Liver (tissue), 7 donors: ENCODE measurements at regions not wholly inside any gene's neighbourhood (a gene's known extent, or its start where the extent isn't known, plus 50 kb on each side); places are given as distances from the start of the nearest gene placed in this dataset.

ENCODE experiments used
- DNase-seq: peaks from one replicate; pipeline ENCODE4 v3.0.0-alpha.2; 2017; ENCODE audit warnings: low spot score
- H3K27ac ChIP-seq, 2 donors: one replicate each; pipeline ENCODE4 v1.7.0; 2013; ENCODE audit warnings: inconsistent platforms in 2 of 2, low read length in 2 of 2, control low read depth in 1 of 2, low read depth in 1 of 2, mild to moderate bottlenecking in 1 of 2
- H3K27me3 ChIP-seq, 4 donors: one replicate each; pipeline versions ENCODE4 v1.6.1 to v1.7.0; 2013; ENCODE audit warnings: low read length in 3 of 4, inconsistent platforms in 1 of 4, mild to moderate bottlenecking in 1 of 4, moderate library complexity in 1 of 4; ENCODE audit not compliant: control insufficient read depth in 4 of 4, insufficient read depth in 4 of 4
- H3K36me3 ChIP-seq, 4 donors: one replicate each; pipeline versions ENCODE4 v1.6.1 to v1.7.0; 2013; ENCODE audit warnings: low read length in 3 of 4, mild to moderate bottlenecking in 3 of 4, low read depth in 1 of 4, moderate library complexity in 1 of 4; ENCODE audit not compliant: control insufficient read depth in 4 of 4, insufficient read depth in 3 of 4
- H3K4me1 ChIP-seq, 4 donors: one replicate each; pipeline versions ENCODE4 v1.6.1 to v1.7.0; 2013; ENCODE audit warnings: low read length in 3 of 4, mild to moderate bottlenecking in 3 of 4, moderate library complexity in 1 of 4; ENCODE audit not compliant: control insufficient read depth in 4 of 4, insufficient read depth in 4 of 4
- H3K4me3 ChIP-seq, 3 donors: one replicate each; pipeline versions ENCODE4 v1.6.1 to v1.7.0; 2013; ENCODE audit warnings: low read length in 3 of 3, control low read depth in 1 of 3, low read depth in 1 of 3, mild to moderate bottlenecking in 1 of 3
- H3K9ac ChIP-seq, 2 donors: one replicate each; pipeline ENCODE4 v1.7.0; 2013; ENCODE audit warnings: low read length in 2 of 2, mild to moderate bottlenecking in 2 of 2, moderate library complexity in 2 of 2, control low read depth in 1 of 2, low read depth in 1 of 2
- H3K9me3 ChIP-seq, 4 donors: one replicate each; pipeline versions ENCODE4 v1.6.1 to v1.7.0; 2013; ENCODE audit warnings: low read length in 3 of 4; ENCODE audit not compliant: control insufficient read depth in 4 of 4
- FOXA1 ChIP-seq: IDR thresholded peaks from 2 replicates; pipeline ENCODE4 v1.6.1; 2016; ENCODE audit warnings: antibody characterized with exemption
- FOXA2 ChIP-seq: IDR thresholded peaks from 2 replicates; pipeline ENCODE4 v1.6.1; 2016; ENCODE audit warnings: antibody characterized with exemption
- HNF4A ChIP-seq, 2 donors: conservative IDR thresholded peaks; 2 replicates each; pipeline ENCODE4 v1.6.1; 2016; ENCODE audit warnings: antibody characterized with exemption in 2 of 2, mild to moderate bottlenecking in 2 of 2
- HNF4G ChIP-seq: IDR thresholded peaks from 2 replicates; pipeline ENCODE4 v1.6.1; 2016; ENCODE audit warnings: antibody characterized with exemption
- JUND ChIP-seq, 2 donors: IDR thresholded peaks; 2 replicates each; pipeline ENCODE4 v1.6.1; 2016; ENCODE audit warnings: antibody characterized with exemption in 2 of 2
- MAX ChIP-seq: IDR thresholded peaks from 2 replicates; pipeline ENCODE4 v1.6.1; 2016; ENCODE audit warnings: antibody characterized with exemption
- RAD21 ChIP-seq, 2 donors: IDR thresholded peaks; 2 replicates each; pipeline ENCODE4 v1.6.1; 2016; ENCODE audit warnings: antibody characterized with exemption in 2 of 2, mild to moderate bottlenecking in 2 of 2
- REST ChIP-seq: IDR thresholded peaks from 2 replicates; pipeline ENCODE4 v1.6.1; 2016; ENCODE audit warnings: antibody characterized with exemption, mild to moderate bottlenecking
- RXRA ChIP-seq, 2 donors: IDR thresholded peaks; 2 replicates each; pipeline ENCODE4 v1.6.1; 2017 to 2018; ENCODE audit warnings: antibody characterized with exemption in 2 of 2, mild to moderate bottlenecking in 1 of 2
- SP1 ChIP-seq: IDR thresholded peaks from 2 replicates; pipeline ENCODE4 v1.6.1; 2018; ENCODE audit warnings: antibody characterized with exemption, mild to moderate bottlenecking
- YY1 ChIP-seq: IDR thresholded peaks from 2 replicates; pipeline ENCODE4 v1.6.1; 2016; ENCODE audit warnings: antibody characterized with exemption, mild to moderate bottlenecking
- ZBTB33 ChIP-seq: IDR thresholded peaks from 2 replicates; pipeline ENCODE4 v1.6.1; 2016; ENCODE audit warnings: antibody characterized with exemption
- WGBS: extraction: QIAGEN DNeasy Blood & Tissue Kit; methylation state at CpG from one replicate; pipeline ENCODE4 v1.1.7; 2013; 5-methylcytosine and 5-hydroxymethylcytosine counted together
- donor health status: healthy.
- donor health status: healthy.
- donor health status: healthy.
- donor health status: healthy.

- Histone ChIP-seq H3K4me1 (peaks cover 4 to 35% (median 28%) of the 10 kb centered on the region in 4 donors), H3K36me3 (no peaks in the 10 kb centered on the region), H3K4me3 (no peak overlapping the region), H3K27me3 (no peaks in the 10 kb centered on the region), H3K27ac (no peak overlapping the region), H3K9me3 (no peaks in the 10 kb centered on the region), H3K9ac (no peak overlapping the region)
- no peak for DNase-seq
- WGBS = 64% methylated on average over 8 of the region's 8 CpGs
- TF ChIP-seq ZBTB33 (no peak), MAX (no peak), RAD21 (IDR thresholded peaks at IDR 0.05) (no peak), RXRA (IDR thresholded peaks at IDR 0.05) (no peak)
Measured at GRCh38 chr12:69052613-69053408, 119.8 kb upstream of the CPM start.

- WGBS = 62% methylated on average over 7 of the region's 7 CpGs
- Histone ChIP-seq H3K27ac (peak overlapping the region; percentile 4 to 54), H3K27me3 (no peaks in the 10 kb centered on the region), H3K4me3 (no peak overlapping the region), H3K4me1 (peaks cover 4 to 35% (median 28%) of the 10 kb centered on the region in 4 donors), H3K9ac (no peak overlapping the region), H3K36me3 (no peaks in the 10 kb centered on the region), H3K9me3 (no peaks in the 10 kb centered on the region)
- DNase-seq = no peak
- TF ChIP-seq SP1 = peak; percentile 45
- TF ChIP-seq HNF4G = no peak
- peak; percentile 62 for TF ChIP-seq YY1
- TF ChIP-seq HNF4A (conservative IDR thresholded peaks at IDR 0.05) = peak; percentile 44 to 69
- no peak for TF ChIP-seq FOXA2
- TF ChIP-seq RXRA (IDR thresholded peaks at IDR 0.05) = peak; percentile 34 to 69
- peak; percentile 31 to 45 for TF ChIP-seq RAD21 (IDR thresholded peaks at IDR 0.05)
- peak; percentile 40 for TF ChIP-seq FOXA1
- peak in 1 of 2 donors; percentile 33 for TF ChIP-seq JUND (IDR thresholded peaks at IDR 0.05)
- TF ChIP-seq REST = peak; percentile 29
Measured at GRCh38 chr12:69054343-69055056, 121.5 kb upstream of the CPM start.
